HG03175 (cell line): ENCODE measurements at regions not wholly inside any gene's neighbourhood (a gene's known extent, or its start where the extent isn't known, plus 50 kb on each side); places are given as distances from the start of the nearest gene placed in this dataset.

Source experiments
- ATAC-seq: cut with Tn5 transposase; IDR thresholded peaks from one replicate; pipeline ENCODE4 v1.9.1; 2021; ENCODE audit warnings: mild to moderate bottlenecking, moderate library complexity; ENCODE audit not compliant: unreplicated experiment

DNA sequence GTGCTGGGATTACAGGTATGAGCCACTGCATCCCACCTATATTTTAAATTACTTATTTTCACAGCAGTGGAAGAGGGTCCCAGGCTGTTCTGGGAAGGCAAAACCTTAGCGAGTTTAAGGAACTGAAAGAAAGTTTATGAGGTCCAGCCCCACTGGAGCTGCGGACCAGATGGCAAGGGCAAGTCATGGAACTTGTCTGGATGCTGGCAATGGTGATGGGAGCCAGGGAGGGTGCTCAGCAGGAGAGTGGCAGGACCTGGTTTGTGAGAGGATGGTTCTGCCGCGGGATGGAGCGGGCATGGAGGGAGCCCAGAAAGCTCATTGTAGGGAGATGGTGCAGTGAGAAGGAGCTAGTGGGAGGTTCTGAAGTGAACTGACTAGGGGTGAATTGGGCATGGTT lies 50.6 kb upstream of the SLC45A1 start:
- no peak for ATAC-seq

DNA sequence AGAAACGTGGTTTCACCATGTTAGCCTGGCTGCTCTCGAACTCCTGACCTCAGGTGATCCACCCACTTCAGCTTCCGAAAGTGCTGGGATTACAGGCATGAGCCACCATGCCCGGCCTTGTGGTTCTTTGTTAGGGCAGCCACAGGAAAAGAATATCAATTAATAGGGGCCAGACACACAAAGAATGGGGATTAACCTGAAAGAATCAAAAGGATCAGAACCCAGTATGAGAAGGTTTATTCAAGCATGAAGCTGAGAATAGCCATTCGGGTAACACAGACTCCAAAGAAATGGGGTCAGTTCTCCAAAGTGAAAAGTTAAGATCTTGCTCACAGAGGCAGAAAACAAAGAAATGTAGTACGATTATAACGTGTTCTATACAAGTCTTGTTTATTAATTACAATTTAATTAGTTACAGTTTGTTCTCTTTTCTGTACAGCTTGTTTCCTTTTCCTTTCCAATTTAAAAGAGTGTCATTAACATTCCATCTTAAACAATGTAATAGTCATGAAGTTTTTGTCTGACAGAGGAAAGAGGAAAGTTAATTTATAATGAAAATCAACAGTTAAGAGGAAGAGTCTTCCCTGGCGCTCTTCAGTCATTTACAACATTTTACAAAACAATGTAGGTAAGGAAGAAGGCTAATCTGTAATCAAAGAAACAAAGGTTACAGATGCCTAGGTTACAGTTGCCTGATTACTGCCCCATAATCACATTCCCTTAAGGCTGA lies 51.3 kb upstream of the SLC45A1 start:
- ATAC-seq = no peak

DNA sequence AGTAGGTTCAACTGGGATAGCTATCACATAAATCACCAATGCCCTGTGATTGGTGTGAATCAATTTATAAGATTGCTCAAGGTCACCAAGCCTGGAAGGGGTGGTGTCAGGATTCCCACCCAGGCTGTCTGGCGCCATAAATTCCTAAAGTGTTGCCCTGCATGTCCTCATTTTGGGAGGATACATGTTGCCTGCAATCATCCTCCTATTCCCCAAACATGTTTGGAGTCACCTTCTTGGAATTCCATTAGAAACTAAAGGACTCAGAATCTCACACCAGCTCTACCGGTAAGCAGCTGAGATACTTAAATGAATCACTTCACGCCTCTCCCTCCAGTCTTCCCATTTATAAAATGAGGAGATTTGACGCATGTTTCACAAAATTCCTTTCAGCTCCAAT lies 54.1 kb upstream of the SLC45A1 start:
- ATAC-seq = no peak

DNA sequence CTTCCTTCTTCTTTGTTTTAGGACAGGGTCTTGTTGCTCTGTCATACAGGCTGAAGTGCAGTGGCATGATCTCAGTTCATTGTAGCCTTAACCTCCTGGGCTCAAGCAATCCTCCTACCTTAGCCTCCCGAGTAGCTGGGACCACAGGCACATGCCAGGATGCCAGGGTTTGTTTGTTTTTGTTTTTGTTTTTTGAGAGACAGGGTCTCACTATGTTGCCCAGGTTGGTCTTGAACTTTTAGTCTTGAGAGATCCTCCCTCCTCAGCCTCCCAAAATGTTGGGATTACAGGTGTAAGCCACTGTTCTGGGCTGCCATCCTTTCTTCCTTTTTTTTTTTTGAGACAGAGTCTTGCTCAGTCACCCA lies 56.5 kb upstream of the SLC45A1 start:
- ATAC-seq = no peak

DNA sequence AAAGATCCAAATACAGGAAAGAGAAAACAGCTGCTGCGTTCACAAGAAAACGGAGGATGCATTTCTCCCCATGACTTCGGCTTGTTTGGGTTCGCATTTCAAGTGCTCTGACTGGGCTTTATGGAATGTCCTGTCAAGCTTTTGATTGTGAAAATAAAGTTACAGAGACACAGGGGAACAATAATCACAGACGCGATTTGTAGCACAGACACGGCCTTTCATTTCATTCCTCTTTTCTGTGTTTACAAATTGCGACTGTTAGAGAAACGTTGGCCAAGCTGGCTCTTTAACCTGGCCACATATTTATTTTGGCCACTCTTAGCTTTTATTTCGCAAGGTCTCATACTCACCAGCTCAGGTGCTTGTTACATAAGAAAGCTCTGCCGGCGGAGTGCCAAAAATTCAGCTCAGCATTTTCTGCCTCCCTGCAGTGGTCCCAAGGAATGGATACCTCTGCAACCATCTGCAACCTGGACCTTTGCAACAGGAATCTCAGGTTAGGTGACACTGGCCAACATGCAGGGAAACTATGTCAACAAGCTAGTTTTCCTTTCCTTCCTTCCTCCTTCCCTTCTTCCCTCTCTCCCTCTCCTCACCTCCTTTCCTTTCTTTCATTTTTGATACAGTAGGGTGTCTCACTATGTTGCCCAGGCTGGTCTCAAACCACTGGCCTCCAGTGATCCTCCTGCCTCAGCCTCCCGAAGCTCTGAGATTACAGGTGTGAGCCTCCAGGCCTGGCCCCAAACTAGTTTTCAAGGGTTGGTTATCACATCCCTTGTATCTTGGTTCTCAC lies 58.2 kb upstream of the SLC45A1 start:
- no peak for ATAC-seq

DNA sequence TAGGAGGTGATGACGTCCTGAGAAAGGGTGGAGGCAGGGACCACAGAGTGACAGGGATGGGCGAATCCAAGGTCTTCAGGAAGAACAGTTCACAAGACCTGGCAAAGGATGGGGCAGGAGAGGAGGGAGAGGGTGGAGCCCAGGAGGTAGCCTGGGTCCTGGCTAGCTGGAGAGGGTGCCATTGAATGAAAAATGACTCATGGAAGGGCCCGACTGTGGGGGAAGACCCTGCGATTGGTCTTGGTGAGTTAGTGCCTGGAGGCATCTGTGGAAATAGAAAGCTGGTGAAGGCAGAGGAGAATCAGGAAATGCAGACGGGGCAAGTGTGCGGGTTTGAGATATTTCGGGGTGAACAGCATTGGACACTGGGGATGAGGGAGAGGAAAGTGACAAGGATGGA lies 60.3 kb upstream of the SLC45A1 start:
- ATAC-seq = no peak

DNA sequence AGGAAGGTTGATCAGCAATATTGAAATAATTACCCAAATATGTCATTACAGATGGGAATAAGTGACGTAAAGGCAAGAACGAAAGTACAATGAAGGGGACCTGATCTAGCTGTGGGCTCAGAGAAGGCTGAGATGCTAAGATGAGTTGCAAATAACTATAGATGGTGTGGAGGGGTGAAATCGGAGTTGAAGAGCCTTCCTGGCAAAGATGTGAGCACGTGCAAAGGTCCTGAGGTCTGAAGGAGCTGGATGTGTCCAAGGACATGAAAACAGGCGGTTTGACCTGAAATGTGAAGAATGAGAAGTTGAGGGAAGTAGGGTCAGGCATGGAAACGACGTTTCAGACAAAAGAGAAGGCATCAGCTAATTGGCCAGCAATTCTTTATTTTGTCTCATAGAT lies 61.6 kb upstream of the SLC45A1 start:
- no peak for ATAC-seq

DNA sequence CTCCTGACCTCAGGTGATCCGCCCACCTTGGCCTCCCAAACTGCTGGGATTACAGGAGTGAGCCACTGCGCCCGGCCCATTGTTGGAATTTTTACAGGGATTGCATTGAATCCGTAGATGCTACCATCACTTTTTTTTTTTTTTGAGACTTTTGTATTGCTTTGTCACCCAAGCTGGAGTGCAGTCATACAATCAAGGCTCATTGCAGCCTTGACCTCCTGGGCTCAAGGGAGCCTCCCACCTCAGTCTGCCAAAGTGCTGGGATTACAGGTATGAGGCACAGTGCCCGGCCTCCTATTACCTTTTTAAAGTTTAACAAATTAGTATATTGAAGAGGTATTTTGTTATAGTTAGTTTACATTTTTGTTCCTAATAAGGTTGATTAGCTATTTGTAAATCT lies 62.2 kb upstream of the SLC45A1 start:
- ATAC-seq = no peak

DNA sequence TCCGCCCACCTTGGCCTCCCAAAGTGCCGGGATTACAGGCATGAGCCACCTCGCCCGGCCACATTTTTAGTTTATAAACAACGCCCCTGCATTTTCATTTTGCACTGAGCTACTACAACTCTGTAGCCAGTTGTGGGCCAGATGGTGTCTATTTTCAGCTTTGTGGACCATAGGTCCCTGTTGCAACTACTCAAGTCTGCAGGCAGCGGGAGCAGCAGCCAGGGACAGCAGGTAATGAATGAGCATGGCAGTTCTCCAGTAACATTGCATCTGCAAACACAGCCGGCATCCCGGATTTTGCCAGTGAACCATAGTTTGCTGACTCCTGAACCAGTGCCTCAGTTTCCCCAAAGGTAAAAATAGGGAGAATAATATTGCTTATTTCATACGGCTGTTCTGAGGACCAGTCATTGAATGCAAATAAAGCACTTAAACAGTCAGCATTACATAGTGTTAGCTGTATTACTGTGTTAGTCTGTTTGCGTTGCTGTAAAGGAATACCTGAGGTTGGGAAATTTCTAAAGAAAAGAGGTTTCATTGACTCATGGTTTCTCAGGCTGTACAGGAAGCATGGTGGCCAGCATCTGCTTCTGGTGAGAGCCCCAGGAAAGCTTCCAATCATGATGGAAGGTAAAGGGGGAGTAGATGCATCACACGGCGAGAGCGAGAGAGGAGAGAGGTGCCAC lies 65.5 kb upstream of the SLC45A1 start:
- no peak for ATAC-seq

DNA sequence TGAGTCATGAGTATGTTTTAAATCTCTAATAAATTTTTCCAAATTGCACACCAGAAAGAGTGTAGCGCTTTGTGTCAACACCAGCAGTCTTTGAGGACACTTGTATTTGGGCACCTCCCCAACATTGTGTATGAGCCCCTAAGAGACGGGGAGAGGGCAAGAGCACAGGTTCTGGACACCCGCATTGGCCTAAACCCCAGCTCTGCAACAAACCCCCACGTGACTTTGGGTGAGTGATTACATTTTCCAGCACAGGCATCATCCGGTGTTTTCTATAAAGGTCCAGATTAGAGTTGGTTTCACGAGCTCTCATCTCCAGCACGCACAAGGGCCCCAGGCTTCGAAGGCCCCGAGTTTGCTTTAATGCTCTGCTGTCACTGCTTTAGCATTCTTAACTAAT lies 66.3 kb upstream of the SLC45A1 start:
- ATAC-seq = no peak

DNA sequence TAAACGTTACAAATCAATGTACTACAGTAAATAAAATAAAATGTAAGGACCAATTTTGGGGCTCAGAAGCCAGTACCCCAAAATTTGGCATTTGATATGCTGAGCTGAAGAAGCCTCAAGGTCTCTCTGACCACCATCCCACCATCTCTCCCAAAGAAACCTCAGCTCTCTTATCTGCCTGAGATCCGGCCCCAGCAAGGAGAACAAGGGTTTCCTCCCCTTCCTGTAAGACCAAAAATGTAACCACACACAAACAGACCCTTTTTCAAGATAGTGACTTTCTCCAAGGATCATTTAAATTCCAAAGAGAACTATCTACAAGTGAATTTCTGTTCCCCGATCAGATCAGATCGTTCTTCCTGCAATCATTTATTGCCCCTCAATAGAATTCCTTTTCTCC lies 68.1 kb upstream of the SLC45A1 start:
- ATAC-seq = no peak

DNA sequence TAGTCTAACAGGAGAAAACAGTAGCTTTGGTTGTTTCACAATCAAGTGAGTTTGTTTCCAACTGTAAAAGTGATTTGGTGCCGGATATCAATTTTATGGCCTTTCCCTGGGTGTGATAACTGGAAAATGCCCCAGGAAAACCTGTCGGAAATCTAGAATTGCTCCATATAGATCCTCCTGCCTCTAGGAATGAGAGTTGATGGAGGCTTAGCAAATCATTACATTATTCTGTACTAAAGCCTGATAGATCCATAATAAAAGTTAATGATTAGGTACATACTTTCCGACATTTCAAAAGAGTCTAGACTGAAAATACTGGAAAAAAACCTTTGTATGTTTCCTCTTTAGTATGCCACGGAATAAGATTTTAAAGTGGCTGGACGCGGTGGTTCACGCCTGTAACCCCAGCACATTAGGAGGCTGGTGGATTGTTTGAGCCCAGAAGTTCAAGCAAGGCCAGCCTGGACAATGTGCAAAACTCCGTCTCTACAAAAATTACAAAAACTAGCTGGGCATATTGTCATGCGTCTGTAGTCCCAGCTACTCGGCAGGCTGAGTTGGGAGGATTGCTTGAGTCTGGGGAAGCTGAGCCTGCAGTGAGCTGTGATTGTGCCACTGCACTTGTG lies 70.0 kb upstream of the SLC45A1 start:
- no peak for ATAC-seq

DNA sequence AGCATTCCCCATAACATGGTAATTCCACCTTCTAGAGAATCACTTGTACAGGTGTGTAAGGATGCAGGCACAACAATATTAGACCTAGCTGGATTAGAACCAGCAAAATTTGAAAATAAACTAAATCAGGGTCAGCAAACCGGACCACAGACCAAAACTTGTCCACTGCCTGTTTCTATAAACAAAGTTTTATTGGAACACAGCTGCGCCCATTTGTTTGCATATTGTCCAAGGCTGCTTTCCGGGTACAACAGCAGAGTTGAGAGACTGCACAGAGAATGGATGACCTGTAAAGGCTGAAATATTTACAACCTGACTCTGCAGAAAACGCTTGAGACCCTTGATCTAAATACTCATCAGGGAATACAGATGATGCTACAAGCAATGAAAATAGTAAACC lies 73.6 kb upstream of the SLC45A1 start:
- ATAC-seq = no peak

DNA sequence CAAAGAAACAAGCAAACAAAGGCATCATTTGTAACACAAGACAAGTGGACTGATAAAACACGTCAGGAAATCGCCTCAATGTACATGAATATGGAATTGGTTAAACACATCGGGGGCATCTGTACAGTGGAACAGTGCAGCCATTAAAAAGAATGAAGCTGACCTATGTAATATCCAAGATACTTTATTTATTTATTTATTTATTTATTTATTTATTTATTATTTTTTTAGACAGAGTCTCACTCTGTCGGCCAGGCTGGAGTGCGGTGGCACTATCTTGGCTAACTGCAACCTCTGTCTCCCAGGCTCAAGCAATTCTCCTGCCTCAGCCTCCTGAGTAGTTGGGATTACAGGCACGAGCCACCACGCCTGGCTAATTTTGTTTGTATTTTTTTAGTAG lies 75.4 kb upstream of the SLC45A1 start:
- ATAC-seq = no peak

DNA sequence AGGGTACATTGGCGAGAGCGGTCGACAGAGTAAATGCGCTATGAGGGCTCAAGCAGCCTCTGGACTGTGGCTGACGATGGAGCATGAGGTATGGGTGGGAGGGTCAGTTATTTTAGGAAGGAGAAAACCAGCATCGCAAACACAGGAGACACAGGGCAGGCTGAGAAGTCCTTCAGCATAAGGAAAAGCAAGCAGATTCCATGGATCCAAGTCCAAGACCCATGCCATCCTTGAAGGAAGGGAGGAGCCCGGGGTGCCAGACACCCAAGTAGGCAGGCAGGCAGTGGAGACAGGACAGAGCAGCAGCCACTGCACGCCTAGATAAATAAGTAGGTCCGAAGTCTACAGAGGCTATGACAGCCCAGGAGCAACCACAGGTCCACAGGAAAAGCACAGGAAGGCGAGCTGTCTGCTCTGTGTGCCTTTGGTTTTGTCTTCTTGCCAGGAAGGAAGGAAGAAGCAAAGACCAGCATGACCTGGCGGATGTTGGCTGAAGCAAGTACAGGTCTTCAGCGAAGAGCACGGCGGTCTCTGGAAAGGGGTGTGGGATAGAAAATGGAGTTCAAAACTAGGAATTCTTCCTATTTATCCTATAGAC lies 76.4 kb upstream of the SLC45A1 start:
- no peak for ATAC-seq

DNA sequence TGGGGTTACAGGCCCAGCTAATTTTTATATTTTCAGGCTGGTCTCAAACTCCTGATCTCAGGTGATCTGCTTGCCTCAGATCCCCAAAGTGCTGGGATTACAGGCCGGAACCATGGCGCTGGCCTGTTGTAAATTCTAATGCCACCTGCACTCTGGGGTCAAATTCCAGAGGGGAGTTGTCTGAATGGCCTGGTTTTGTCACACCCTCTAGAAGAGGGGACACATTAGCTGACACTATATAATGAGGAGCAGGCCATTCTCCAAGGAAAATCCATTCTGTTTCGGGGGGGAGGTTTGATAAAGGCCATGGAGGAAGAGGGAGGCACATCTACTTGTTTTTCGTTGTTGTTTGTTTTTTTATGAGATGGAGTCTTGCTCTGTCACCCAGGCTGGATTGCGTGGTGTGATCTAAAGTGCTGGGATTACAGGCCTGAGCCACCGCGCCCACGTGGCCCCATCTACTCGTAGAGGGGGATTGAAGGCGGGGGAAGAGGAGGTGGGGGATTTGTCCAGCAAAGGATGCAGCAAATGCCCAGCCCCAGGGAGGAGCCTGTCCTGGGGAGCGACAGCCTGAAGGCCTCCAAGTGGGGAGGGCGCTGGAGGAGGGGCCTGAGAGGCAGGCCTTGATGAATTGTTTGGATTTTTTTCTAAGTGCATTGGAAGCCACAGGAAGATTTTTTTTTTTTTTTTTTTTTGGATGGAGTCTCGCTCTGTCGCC lies 78.4 kb upstream of the SLC45A1 start:
- no peak for ATAC-seq

DNA sequence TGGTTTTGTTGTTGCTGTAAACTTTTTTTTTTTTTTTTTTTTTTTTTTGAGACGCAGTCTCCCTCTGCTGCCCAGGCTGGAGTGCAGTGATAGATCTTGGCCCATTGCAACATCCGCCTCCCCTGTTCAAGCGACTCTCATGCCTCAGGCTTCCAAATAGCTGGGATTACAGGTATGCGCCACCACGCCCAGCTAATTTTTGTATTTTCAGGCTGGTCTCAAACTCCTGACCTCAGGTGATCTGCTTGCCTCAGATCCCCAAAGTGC lies 78.9 kb upstream of the SLC45A1 start:
- ATAC-seq = no peak

DNA sequence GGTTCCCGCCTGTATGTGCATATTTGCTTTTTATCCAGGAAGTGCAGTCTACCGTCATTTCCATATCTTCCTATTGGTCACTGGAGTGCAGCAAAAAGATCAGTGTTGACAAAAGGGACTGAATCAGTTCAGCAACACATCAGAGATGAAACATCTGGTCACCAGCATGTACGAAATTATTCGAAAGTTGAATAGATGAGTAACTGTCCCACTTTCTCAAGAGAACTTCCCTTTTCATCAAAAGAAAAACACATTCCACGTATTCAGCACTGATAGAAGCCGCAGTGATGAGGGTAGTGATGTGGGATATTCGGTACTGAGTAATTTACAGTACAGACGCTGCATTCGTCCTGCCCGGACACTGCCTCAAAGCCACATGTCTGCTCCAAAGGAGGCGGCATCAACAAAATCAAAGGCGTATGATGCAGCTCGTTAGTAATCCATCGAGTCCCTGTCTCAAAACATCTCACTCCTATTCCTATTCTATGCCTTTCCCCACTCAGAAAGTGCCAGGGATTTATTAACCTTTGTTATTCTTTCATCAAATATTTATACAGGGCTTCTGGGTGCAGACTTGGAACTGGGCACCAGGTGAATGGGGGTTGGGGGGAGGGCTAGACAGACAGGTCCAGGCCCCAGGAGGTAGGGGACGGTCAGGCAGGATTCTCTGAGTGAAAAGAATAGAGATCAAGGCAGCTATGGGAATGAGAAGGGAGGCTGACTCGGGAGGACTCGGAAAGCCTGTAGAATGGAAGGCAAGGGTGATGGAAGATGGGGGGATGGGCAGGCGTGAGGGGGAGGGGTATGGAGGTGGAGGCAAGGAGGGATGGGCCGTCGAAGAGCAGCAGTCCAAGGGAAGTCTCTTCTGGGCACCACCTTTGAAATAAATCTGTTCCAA lies 79.5 kb upstream of the SLC45A1 start:
- ATAC-seq = no peak

DNA sequence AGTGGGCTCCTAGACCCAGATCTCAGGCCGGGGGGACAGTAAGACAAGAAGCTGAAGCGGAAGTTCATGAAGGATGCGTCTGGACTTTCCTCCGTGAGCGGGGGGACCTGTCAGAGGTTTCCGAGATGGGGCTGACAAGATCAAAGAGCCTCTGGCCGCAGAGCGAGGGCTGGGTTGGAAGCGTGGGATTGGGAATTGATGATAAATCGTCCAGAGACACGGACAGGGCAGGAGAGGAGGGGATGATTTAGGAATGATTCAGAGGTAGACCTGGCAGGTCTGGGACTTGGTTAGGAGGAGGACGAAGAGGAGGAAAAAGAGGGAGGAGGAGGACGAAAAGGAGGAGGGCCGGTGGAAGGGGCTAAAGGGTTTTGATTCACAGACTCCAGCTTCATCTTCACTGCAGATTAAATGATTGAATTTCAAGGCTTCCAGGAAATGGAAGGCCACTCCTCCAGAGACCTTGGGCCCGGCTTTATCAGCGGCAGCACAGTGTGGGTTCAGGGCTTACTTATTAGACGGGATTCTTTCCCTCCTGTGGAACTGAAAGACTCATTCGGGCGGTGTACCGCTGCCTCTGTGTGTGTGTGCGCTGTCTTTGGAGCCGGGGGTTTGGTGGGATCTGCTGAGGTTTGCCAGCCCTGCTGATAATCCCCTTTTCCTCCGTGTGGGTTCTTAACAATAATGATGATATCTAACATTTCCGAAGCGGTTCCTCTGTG lies 85.7 kb upstream of the SLC45A1 start:
- ATAC-seq = no peak
